K562 (cell line): ENCODE measurements at regions not wholly inside any gene's neighbourhood (a gene's known extent, or its start where the extent isn't known, plus 50 kb on each side); places are given as distances from the start of the nearest gene placed in this dataset.

ENCODE experiments used
- CTCF ChIP-seq, 3 experiments: IDR thresholded peaks in 2 of 3; conservative IDR thresholded peaks in 1 of 3; 2 replicates each; pipeline ENCODE4 v1.5.1; 2011 to 2012; ENCODE audit warnings: low read length in 3 of 3, mild to moderate bottlenecking in 3 of 3, control low read depth in 2 of 3, improper control_type of control experiment in 1 of 3, inconsistent platforms in 1 of 3, low read depth in 1 of 3, mixed read lengths in 1 of 3, moderate library complexity in 1 of 3; ENCODE audit not compliant: insufficient read depth in 2 of 3
- EHMT2 ChIP-seq: fragments of 450-650 bp; IDR thresholded peaks from 2 replicates; pipeline ENCODE4 v1.6.1; 2018; ENCODE audit warnings: antibody characterized with exemption
- ETV1 ChIP-seq: fragments of 450-650 bp; conservative IDR thresholded peaks from 2 replicates; pipeline ENCODE4 v1.6.1; 2016; ENCODE audit warnings: missing genetic modification characterization, control low read depth, low read depth, missing compliant biosample characterization
- FOS ChIP-seq: IDR thresholded peaks from 3 replicates; pipeline ENCODE4 v1.6.1; 2011; ENCODE audit not compliant: insufficient read length; ENCODE audit errors: extremely low read depth
- MXD1 ChIP-seq: fragments of 250-450 bp; sonication (Bioruptor Pico); IDR thresholded peaks from 2 replicates; pipeline ENCODE4 v1.8.0; 2021; ENCODE audit warnings: borderline replicate concordance, mild to moderate bottlenecking, moderate library complexity; ENCODE audit not compliant: poor library complexity, severe bottlenecking
- POLR2A ChIP-seq: fragments of 450-650 bp; conservative IDR thresholded peaks from 2 replicates; pipeline ENCODE4 v1.6.1; 2016
- PRDM10 ChIP-seq: fragments of 450-650 bp; IDR thresholded peaks from 2 replicates; pipeline ENCODE4 v1.6.1; 2018; ENCODE audit not compliant: partially characterized antibody
- REST ChIP-seq, 2 experiments: fragments of 450-650 bp; formaldehyde crosslinking in 1 of 2; IDR thresholded peaks; 2 replicates each; pipeline versions ENCODE4 v1.4.0 to v1.6.1; 2014 to 2020; ENCODE audit warnings: mild to moderate bottlenecking in 2 of 2, borderline replicate concordance in 1 of 2, low read depth in 1 of 2
- SIN3A ChIP-seq, 2 experiments: fragments of 150-350 bp in 1 of 2; IDR thresholded peaks; 2 replicates each; pipeline ENCODE4 v1.6.1; 2011 to 2016; ENCODE audit warnings: borderline replicate concordance in 2 of 2, low read depth in 2 of 2, low read length in 2 of 2, mild to moderate bottlenecking in 2 of 2, moderate library complexity in 2 of 2; ENCODE audit not compliant: control insufficient read depth in 1 of 2
- ZBTB43 ChIP-seq: sonication (generic); formaldehyde crosslinking; IDR thresholded peaks from 2 replicates; pipeline ENCODE4 v1.8.0; 2023; ENCODE audit warnings: mild to moderate bottlenecking, missing genetic modification reagents
- ZNF274 ChIP-seq: IDR thresholded peaks from 2 replicates; pipeline ENCODE4 v1.6.1; 2011; ENCODE audit warnings: low read depth, mild to moderate bottlenecking, low read length, moderate library complexity, borderline replicate concordance

GRCh38 chr10:63866747-63867140 is 345.5 kb downstream of the REEP3 start:
- TF ChIP-seq ETV1 (no peak), SIN3A (IDR thresholded peaks at IDR 0.05; ENCODE audit: borderline replicate concordance in 2 of 2, control insufficient read depth in 1 of 2, low read depth in 2 of 2, low read length in 2 of 2) (no peak), MXD1 (no peak), POLR2A (no peak), REST (IDR thresholded peaks at IDR 0.05; ENCODE audit: borderline replicate concordance) (no peak), REST (CRISPR knock-in tag; IDR thresholded peaks at IDR 0.05; ENCODE audit: low read depth) (no peak), CTCF (IDR thresholded peaks at IDR 0.05 in 2 of 3, conservative IDR thresholded peaks at IDR 0.05 in 1 of 3; ENCODE audit: insufficient read depth in 2 of 3, low read depth in 1 of 3, low read length in 3 of 3) (peak; percentile 12 to 45 (median 37); a peak in 4 of 6 replicates), ZBTB43 (CRISPR knock-in tag) (no peak), EHMT2 (no peak), ZNF274 (no peak), PRDM10 (no peak), FOS (no peak)
